H1 (cell line): ENCODE measurements at regions not wholly inside any gene's neighbourhood (a gene's known extent, or its start where the extent isn't known, plus 50 kb on each side); places are given as distances from the start of the nearest gene placed in this dataset.

Experiments
- CTCF ChIA-PET: fragments of 300-600 bp; sonication (Branson Sonifier 250); formaldehyde crosslinking; loops from one replicate; lab custom pipeline; 2021; ENCODE audit not compliant: partially characterized antibody; lab: Charles Lee
- POLR2A ChIA-PET: fragments of 300-600 bp; sonication (Branson Sonifier 250); formaldehyde crosslinking; loops from one replicate; lab custom pipeline; 2021; ENCODE audit warnings: inconsistent platforms; ENCODE audit not compliant: partially characterized antibody; lab: Charles Lee
- DNase-seq, 2 experiments: peaks; one replicate each; pipeline versions ENCODE4 v3.0.0 to v3.0.0-alpha.2; 2010 to 2022; ENCODE audit warnings: low spot score in 2 of 2, low read depth in 1 of 2, mixed read lengths in 1 of 2
- FAIRE-seq: peaks from 2 replicates; lab custom pipeline; 2011; peaks lifted over from hg19 to GRCh38; lab: Jason Lieb, UNC
- H2AFZ ChIP-seq: 2 replicates; pipeline ENCODE4 v1.8.1; 2012; ENCODE audit warnings: low read length, inconsistent platforms
- H2AK5ac ChIP-seq: 2 replicates; pipeline ENCODE4 v1.6.1; 2013; ENCODE audit warnings: low read depth, low read length
- H2BK120ac ChIP-seq: replicated peaks from 2 replicates; pipeline ENCODE3; 2013; ENCODE audit warnings: low read depth, low read length, inconsistent platforms
- H2BK12ac ChIP-seq: 2 replicates; pipeline ENCODE4 v1.6.1; 2013; ENCODE audit warnings: low read depth, low read length
- H2BK15ac ChIP-seq: 2 replicates; pipeline ENCODE4 v1.6.1; 2013; ENCODE audit warnings: low read length
- H2BK20ac ChIP-seq: 2 replicates; pipeline ENCODE4 v1.6.1; 2013; ENCODE audit warnings: low read length
- H2BK5ac ChIP-seq: 2 replicates; pipeline ENCODE4 v1.6.1; 2013; ENCODE audit warnings: low read depth, low read length
- H3K14ac ChIP-seq: 2 replicates; pipeline ENCODE4 v1.6.1; 2013; ENCODE audit warnings: inconsistent platforms; ENCODE audit not compliant: insufficient read length
- H3K18ac ChIP-seq: 2 replicates; pipeline ENCODE4 v1.6.1; 2013; ENCODE audit warnings: low read length; ENCODE audit errors: extremely low read depth
- H3K23ac ChIP-seq: 2 replicates; pipeline ENCODE4 v1.6.1; 2013; ENCODE audit warnings: inconsistent platforms; ENCODE audit not compliant: insufficient read length
- H3K23me2 ChIP-seq: 2 replicates; pipeline ENCODE4 v1.6.1; 2013; ENCODE audit warnings: low read depth, low read length
- H3K27ac ChIP-seq: 2 replicates; pipeline ENCODE4 v1.6.1; 2011; ENCODE audit warnings: low read depth, low read length, inconsistent platforms
- H3K27me3 ChIP-seq, 4 experiments: replicated peaks in 1 of 4; 1 replicate in 1 of 4; 2 replicates in 3 of 4; pipeline versions ENCODE4 v1.6.1 to v1.8.1; 2011 to 2013; ENCODE audit warnings: low read length in 3 of 4, mild to moderate bottlenecking in 3 of 4, inconsistent platforms in 2 of 4, mixed read lengths in 2 of 4, moderate library complexity in 1 of 4; ENCODE audit not compliant: control insufficient read depth in 3 of 4, insufficient read depth in 3 of 4; ENCODE audit errors: extremely low read depth in 1 of 4
- H3K36me3 ChIP-seq, 4 experiments: 2 replicates each; pipeline versions ENCODE4 v1.6.1 to v1.8.1; 2011 to 2013; ENCODE audit warnings: mild to moderate bottlenecking in 4 of 4, low read length in 3 of 4, moderate library complexity in 2 of 4, control low read depth in 1 of 4, inconsistent platforms in 1 of 4; ENCODE audit not compliant: insufficient read depth in 4 of 4, control insufficient read depth in 2 of 4
- H3K4ac ChIP-seq: replicated peaks from 2 replicates; pipeline ENCODE3; 2013; ENCODE audit warnings: low read length, low read depth, mixed read lengths, inconsistent platforms; ENCODE audit not compliant: insufficient read length
- H3K4me1 ChIP-seq, 4 experiments: replicated peaks in 1 of 4; 1 replicate in 1 of 4; 2 replicates in 3 of 4; pipeline versions ENCODE4 v1.6.1 to v1.8.1; 2011 to 2013; ENCODE audit warnings: low read length in 3 of 4, inconsistent platforms in 2 of 4, mixed read lengths in 1 of 4; ENCODE audit not compliant: insufficient read depth in 4 of 4, control insufficient read depth in 3 of 4
- H3K4me2 ChIP-seq, 2 experiments: 2 replicates each; pipeline versions ENCODE4 v1.6.1 to v1.8.1; 2011 to 2013; ENCODE audit warnings: low read depth in 2 of 2, low read length in 2 of 2, control low read depth in 1 of 2, inconsistent platforms in 1 of 2, mild to moderate bottlenecking in 1 of 2; ENCODE audit not compliant: insufficient read depth in 1 of 2
- H3K4me3 ChIP-seq, 4 experiments: fragments of 200-600, 300-600 bp in 1 of 4; sonication (generic), shearing (Covaris generic), sonication (Bioruptor Twin) in 1 of 4; 2 replicates each; pipeline versions ENCODE4 v1.5.1 to v1.8.1; 2011 to 2016; ENCODE audit warnings: low read length in 4 of 4, low read depth in 3 of 4, control low read depth in 2 of 4, inconsistent platforms in 2 of 4, mild to moderate bottlenecking in 2 of 4, mixed read lengths in 1 of 4, moderate library complexity in 1 of 4; ENCODE audit not compliant: insufficient read depth in 2 of 4; ENCODE audit errors: extremely low read depth in 1 of 4
- H3K56ac ChIP-seq: replicated peaks from 2 replicates; pipeline ENCODE3; 2013; ENCODE audit warnings: low read depth, mild to moderate bottlenecking, mixed read lengths, low read length, inconsistent platforms; ENCODE audit not compliant: insufficient read length
- H3K79me1 ChIP-seq: 2 replicates; pipeline ENCODE4 v1.6.1; 2013; ENCODE audit warnings: low read depth, low read length, control low read depth
- H3K79me2 ChIP-seq, 2 experiments: 2 replicates each; pipeline versions ENCODE4 v1.6.1 to v1.8.1; 2012 to 2013; ENCODE audit warnings: low read length in 2 of 2, mild to moderate bottlenecking in 2 of 2, inconsistent platforms in 1 of 2; ENCODE audit not compliant: insufficient read depth in 2 of 2, control insufficient read depth in 1 of 2
- H3K9ac ChIP-seq, 4 experiments: replicated peaks in 1 of 4; 1 replicate in 1 of 4; 2 replicates in 3 of 4; pipeline versions ENCODE4 v1.6.1 to v1.8.1; 2011 to 2013; ENCODE audit warnings: low read depth in 3 of 4, low read length in 3 of 4, control low read depth in 2 of 4, mild to moderate bottlenecking in 2 of 4, moderate library complexity in 2 of 4, inconsistent platforms in 1 of 4; ENCODE audit errors: extremely low read depth in 1 of 4
- H3K9me3 ChIP-seq, 2 experiments: 2 replicates each; pipeline versions ENCODE4 v1.6.1 to v1.8.1; 2012 to 2013; ENCODE audit warnings: mild to moderate bottlenecking in 2 of 2, moderate library complexity in 2 of 2, control low read depth in 1 of 2, inconsistent platforms in 1 of 2, low read depth in 1 of 2, low read length in 1 of 2, mixed read lengths in 1 of 2; ENCODE audit not compliant: insufficient read depth in 2 of 2
- H4K20me1 ChIP-seq, 2 experiments: replicated peaks in 1 of 2; 2 replicates each; pipeline versions ENCODE3 to v1.8.1; 2011 to 2013; ENCODE audit warnings: inconsistent platforms in 2 of 2, low read length in 2 of 2, mild to moderate bottlenecking in 1 of 2; ENCODE audit not compliant: insufficient read depth in 2 of 2, control insufficient read depth in 1 of 2
- H4K5ac ChIP-seq: 2 replicates; pipeline ENCODE4 v1.6.1; 2013; ENCODE audit warnings: low read length, low read depth, mixed read lengths, inconsistent platforms; ENCODE audit not compliant: insufficient read length
- H4K8ac ChIP-seq: 2 replicates; pipeline ENCODE4 v1.8.0; 2013; ENCODE audit warnings: mild to moderate bottlenecking, moderate library complexity, low read length, inconsistent platforms; ENCODE audit not compliant: insufficient read depth; ENCODE audit errors: extremely low read depth
- H4K91ac ChIP-seq: replicated peaks from 2 replicates; pipeline ENCODE3; 2013; ENCODE audit warnings: low read length, mixed read lengths, inconsistent platforms; ENCODE audit not compliant: insufficient read length
- RFX5 ChIP-seq: IDR thresholded peaks from 2 replicates; pipeline ENCODE4 v1.6.1; 2011; ENCODE audit warnings: low read depth, low read length, improper control_type of control experiment, borderline replicate concordance

GRCh38 chr7:125450749-125451148 is 521.1 kb upstream of the POT1 start:
- no peaks in the 10 kb centered on the region for H3K23me2 ChIP-seq
- no peak overlapping the region for H3K4ac ChIP-seq
- no peaks in the 10 kb centered on the region for H3K36me3 ChIP-seq
- no peak overlapping the region for H2BK12ac ChIP-seq
- H3K14ac ChIP-seq: no peak overlapping the region
- no peak overlapping the region for H4K5ac ChIP-seq
- H3K27ac ChIP-seq: no peak overlapping the region
- no peak overlapping the region for H3K4me2 ChIP-seq
- H2BK15ac ChIP-seq: no peak overlapping the region
- no peak overlapping the region for H3K9ac ChIP-seq
- DNase-seq (no peak), FAIRE-seq (no peak)
- no peak overlapping the region for H3K4me3 ChIP-seq
- H3K79me1 ChIP-seq: no peaks in the 10 kb centered on the region
- H3K23ac ChIP-seq: no peak overlapping the region
- no peak overlapping the region for H2BK120ac ChIP-seq
- no peaks in the 10 kb centered on the region for H3K9me3 ChIP-seq
- no peaks in the 10 kb centered on the region for H3K4me1 ChIP-seq
- no peaks in the 10 kb centered on the region for H3K79me2 ChIP-seq
- H4K20me1 ChIP-seq: no peaks in the 10 kb centered on the region
- CTCF ChIA-PET: no interaction called here
- no peak overlapping the region for H2BK20ac ChIP-seq
- no peak overlapping the region for H4K8ac ChIP-seq
- no peak overlapping the region for H3K18ac ChIP-seq
- no peaks in the 10 kb centered on the region for H3K27me3 ChIP-seq
- POLR2A ChIA-PET: no interaction called here
- H4K91ac ChIP-seq: no peak overlapping the region
- no peak overlapping the region for H2BK5ac ChIP-seq
- H2AK5ac ChIP-seq: no peak overlapping the region
- TF ChIP-seq RFX5: no peak
- no peak overlapping the region for H2AFZ ChIP-seq
- H3K56ac ChIP-seq: no peak overlapping the region
